ENCODE measurements at regions not wholly inside any gene's neighbourhood (a gene's known extent, or its start where the extent isn't known, plus 50 kb on each side); places are given as distances from the start of the nearest gene placed in this dataset.

DNA sequence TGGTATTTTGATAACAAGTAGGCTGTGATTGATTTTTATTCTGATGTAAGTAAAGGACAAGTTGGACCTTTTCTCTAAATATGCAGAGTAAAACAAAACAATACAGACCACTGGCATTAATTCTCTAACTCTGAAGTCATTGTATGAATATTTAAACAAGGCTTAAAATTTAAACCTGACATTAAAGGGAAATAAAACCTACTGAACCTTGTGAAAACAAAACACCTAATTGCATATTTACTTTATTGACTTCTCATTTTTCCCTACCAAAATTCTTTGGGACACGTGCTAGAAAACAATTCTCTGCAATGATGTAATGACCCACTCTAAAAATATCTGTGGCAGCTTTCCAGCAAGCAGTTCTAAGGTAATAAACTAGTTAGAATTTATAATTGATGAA is 369.7 kb upstream of the TRAM1L1 start:
- TF ChIP-seq, protein P1, sequence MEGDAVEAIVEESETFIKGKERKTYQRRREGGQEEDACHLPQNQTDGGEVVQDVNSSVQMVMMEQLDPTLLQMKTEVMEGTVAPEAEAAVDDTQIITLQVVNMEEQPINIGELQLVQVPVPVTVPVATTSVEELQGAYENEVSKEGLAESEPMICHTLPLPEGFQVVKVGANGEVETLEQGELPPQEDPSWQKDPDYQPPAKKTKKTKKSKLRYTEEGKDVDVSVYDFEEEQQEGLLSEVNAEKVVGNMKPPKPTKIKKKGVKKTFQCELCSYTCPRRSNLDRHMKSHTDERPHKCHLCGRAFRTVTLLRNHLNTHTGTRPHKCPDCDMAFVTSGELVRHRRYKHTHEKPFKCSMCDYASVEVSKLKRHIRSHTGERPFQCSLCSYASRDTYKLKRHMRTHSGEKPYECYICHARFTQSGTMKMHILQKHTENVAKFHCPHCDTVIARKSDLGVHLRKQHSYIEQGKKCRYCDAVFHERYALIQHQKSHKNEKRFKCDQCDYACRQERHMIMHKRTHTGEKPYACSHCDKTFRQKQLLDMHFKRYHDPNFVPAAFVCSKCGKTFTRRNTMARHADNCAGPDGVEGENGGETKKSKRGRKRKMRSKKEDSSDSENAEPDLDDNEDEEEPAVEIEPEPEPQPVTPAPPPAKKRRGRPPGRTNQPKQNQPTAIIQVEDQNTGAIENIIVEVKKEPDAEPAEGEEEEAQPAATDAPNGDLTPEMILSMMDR (IDR thresholded peaks at IDR 0.05) = no peak
- TF ChIP-seq POLR2A (IDR thresholded peaks at IDR 0.05) = no peak
